ENCODE measurements at regions not wholly inside any gene's neighbourhood (a gene's known extent, or its start where the extent isn't known, plus 50 kb on each side); places are given as distances from the start of the nearest gene placed in this dataset.

DNA sequence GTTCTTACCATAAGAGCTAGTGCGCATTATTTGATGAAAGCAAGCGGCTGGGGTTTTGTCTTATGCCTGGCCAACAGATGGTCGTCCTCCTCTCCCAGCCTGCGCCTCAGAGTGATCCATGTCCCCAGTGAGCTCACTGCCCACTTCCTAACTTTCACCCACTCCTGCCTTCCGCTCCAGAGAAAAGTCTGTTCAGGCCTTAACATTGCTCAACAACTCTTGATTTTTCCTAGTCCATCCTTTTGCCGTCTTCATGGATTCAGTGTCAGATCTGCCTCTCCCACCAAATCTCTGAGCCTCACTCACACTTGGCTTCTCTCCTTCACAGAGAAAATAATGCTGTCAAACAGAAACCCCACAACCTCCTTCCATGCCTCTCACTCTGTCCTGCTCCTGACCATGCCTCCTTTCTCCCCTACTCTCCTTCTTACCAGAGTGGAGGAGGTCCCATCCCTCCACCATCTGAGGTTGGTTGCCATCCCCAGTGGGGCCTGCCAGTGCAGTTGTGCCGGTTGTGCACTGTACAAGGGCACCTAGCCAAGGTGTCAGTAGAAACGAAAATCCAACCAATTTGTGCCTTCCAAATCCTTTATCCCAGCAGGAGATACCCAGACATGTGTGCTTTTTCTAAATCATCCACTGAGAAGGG is 58.9 kb upstream of the SRSF6 start:
- TF ChIP-seq CBX5 (CRISPR knock-in tag; IDR thresholded peaks at IDR 0.05; ENCODE audit: borderline replicate concordance) (no peak), BRD4 (CRISPR knock-in tag; IDR thresholded peaks at IDR 0.05) (no peak), MAFK (conservative IDR thresholded peaks at IDR 0.05 in 1 of 2, IDR thresholded peaks at IDR 0.05 in 1 of 2; ENCODE audit: low read length in 2 of 2) (no peak), ZNF776 (CRISPR knock-in tag; IDR thresholded peaks at IDR 0.05) (no peak), ZNF841 (CRISPR knock-in tag; IDR thresholded peaks at IDR 0.05; ENCODE audit: borderline replicate concordance) (no peak)
- TF ChIP-seq, protein P1, sequence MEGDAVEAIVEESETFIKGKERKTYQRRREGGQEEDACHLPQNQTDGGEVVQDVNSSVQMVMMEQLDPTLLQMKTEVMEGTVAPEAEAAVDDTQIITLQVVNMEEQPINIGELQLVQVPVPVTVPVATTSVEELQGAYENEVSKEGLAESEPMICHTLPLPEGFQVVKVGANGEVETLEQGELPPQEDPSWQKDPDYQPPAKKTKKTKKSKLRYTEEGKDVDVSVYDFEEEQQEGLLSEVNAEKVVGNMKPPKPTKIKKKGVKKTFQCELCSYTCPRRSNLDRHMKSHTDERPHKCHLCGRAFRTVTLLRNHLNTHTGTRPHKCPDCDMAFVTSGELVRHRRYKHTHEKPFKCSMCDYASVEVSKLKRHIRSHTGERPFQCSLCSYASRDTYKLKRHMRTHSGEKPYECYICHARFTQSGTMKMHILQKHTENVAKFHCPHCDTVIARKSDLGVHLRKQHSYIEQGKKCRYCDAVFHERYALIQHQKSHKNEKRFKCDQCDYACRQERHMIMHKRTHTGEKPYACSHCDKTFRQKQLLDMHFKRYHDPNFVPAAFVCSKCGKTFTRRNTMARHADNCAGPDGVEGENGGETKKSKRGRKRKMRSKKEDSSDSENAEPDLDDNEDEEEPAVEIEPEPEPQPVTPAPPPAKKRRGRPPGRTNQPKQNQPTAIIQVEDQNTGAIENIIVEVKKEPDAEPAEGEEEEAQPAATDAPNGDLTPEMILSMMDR (CRISPR knock-in tag; IDR thresholded peaks at IDR 0.05): no peak

Measured in HepG2 (cell line).